Activated CD4-positive, alpha-beta T cell treated with anti-CD3 and anti-CD28 coated beads, Interleukin-2, amount 10 ng/mL, durations not matched to agents 24 days and 14 days (primary cell): ENCODE measurements at regions not wholly inside any gene's neighbourhood (a gene's known extent, or its start where the extent isn't known, plus 50 kb on each side); places are given as distances from the start of the nearest gene placed in this dataset.
A peak's percentile ranks its signal among the peaks of the same experiment; 100 is the strongest.

Experiments
- DNase-seq: peaks from one replicate; pipeline ENCODE4 v3.0.0; 2022
- H3K27ac Mint-ChIP-seq: one replicate; pipeline ENCODE4 v1.8.0; 2022; ENCODE audit warnings: mild to moderate bottlenecking, mixed read lengths
- H3K27me3 Mint-ChIP-seq: one replicate; pipeline ENCODE4 v1.8.0; 2022; ENCODE audit warnings: mixed read lengths
- H3K36me3 Mint-ChIP-seq: one replicate; pipeline ENCODE4 v1.8.0; 2022; ENCODE audit warnings: low read depth, mild to moderate bottlenecking, mixed read lengths
- H3K4me1 Mint-ChIP-seq: one replicate; pipeline ENCODE4 v1.8.0; 2021; ENCODE audit warnings: mixed read lengths
- H3K4me3 Mint-ChIP-seq: one replicate; pipeline ENCODE4 v1.8.0; 2022; ENCODE audit warnings: mild to moderate bottlenecking, moderate library complexity, mixed read lengths
- H3K9me3 Mint-ChIP-seq: one replicate; pipeline ENCODE4 v1.8.0; 2021; ENCODE audit warnings: mixed read lengths
- intact Hi-C: fragments of 100-400 bp; cut with micrococcal nuclease; formaldehyde crosslinking; loops from one replicate; pipeline ENCODE4 v1.15.1; 2023

GRCh38 chr10:85535926-85536325, 830.7 kb downstream of the GRID1 start:
- Mint-ChIP-seq H3K9me3 (no peaks in the 10 kb centered on the region), H3K27ac (no peak overlapping the region), H3K27me3 (peaks cover 3% of the 10 kb centered on the region), H3K36me3 (no peaks in the 10 kb centered on the region), H3K4me3 (no peak overlapping the region), H3K4me1 (no peaks in the 10 kb centered on the region)
- no peak for DNase-seq
- intact Hi-C loops, result no loop called here

GRCh38 chr10:85537561-85537960, 829.0 kb downstream of the GRID1 start:
- Mint-ChIP-seq H3K36me3 (no peaks in the 10 kb centered on the region), H3K27me3 (peaks cover 2% of the 10 kb centered on the region), H3K27ac (no peak overlapping the region), H3K9me3 (no peaks in the 10 kb centered on the region), H3K4me1 (no peaks in the 10 kb centered on the region), H3K4me3 (no peak overlapping the region)
- no peak for DNase-seq
- intact Hi-C loops, result no loop called here

GRCh38 chr10:85538601-85539000, 828.0 kb downstream of the GRID1 start:
- Mint-ChIP-seq H3K27me3 (peaks cover 2% of the 10 kb centered on the region), H3K9me3 (no peaks in the 10 kb centered on the region), H3K4me3 (no peak overlapping the region), H3K36me3 (no peaks in the 10 kb centered on the region), H3K27ac (no peak overlapping the region), H3K4me1 (no peaks in the 10 kb centered on the region)
- no peak for DNase-seq
- intact Hi-C loops, result no loop called here

- Mint-ChIP-seq H3K4me1 (no peaks in the 10 kb centered on the region), H3K27ac (no peak overlapping the region), H3K36me3 (no peaks in the 10 kb centered on the region), H3K4me3 (no peak overlapping the region), H3K9me3 (no peaks in the 10 kb centered on the region), H3K27me3 (no peaks in the 10 kb centered on the region)
- DNase-seq, result no peak
- intact Hi-C loops, result no loop called here
Measured at GRCh38 chr10:85542152-85542551, 824.4 kb downstream of the GRID1 start.

- Mint-ChIP-seq H3K4me1 (no peaks in the 10 kb centered on the region), H3K36me3 (no peaks in the 10 kb centered on the region), H3K27ac (no peak overlapping the region), H3K27me3 (peaks cover 3% of the 10 kb centered on the region), H3K9me3 (no peaks in the 10 kb centered on the region), H3K4me3 (no peak overlapping the region)
- intact Hi-C loops, result no loop called here
- DNase-seq, result no peak
Measured at GRCh38 chr10:85542936-85543730, 823.5 kb downstream of the GRID1 start.

GRCh38 chr10:85544956-85545355, 821.6 kb downstream of the GRID1 start:
- peaks cover 3% of the 10 kb centered on the region for H3K27me3 Mint-ChIP-seq
- no peak overlapping the region for H3K4me3 Mint-ChIP-seq
- H3K9me3 Mint-ChIP-seq, result no peaks in the 10 kb centered on the region
- H3K27ac Mint-ChIP-seq, result no peak overlapping the region
- no peak for DNase-seq
- intact Hi-C loops, result no loop called here
- no peaks in the 10 kb centered on the region for H3K36me3 Mint-ChIP-seq
- H3K4me1 Mint-ChIP-seq, result no peaks in the 10 kb centered on the region

- Mint-ChIP-seq H3K36me3 (no peaks in the 10 kb centered on the region), H3K27ac (no peak overlapping the region), H3K4me1 (no peaks in the 10 kb centered on the region), H3K27me3 (peaks cover 3% of the 10 kb centered on the region), H3K9me3 (no peaks in the 10 kb centered on the region), H3K4me3 (no peak overlapping the region)
- intact Hi-C loops, result no loop called here
- DNase-seq, result no peak
Measured at GRCh38 chr10:85545874-85546273, 820.7 kb downstream of the GRID1 start.

- Mint-ChIP-seq H3K27ac (no peak overlapping the region), H3K9me3 (no peaks in the 10 kb centered on the region), H3K27me3 (peaks cover 5% of the 10 kb centered on the region), H3K4me1 (no peaks in the 10 kb centered on the region), H3K4me3 (no peak overlapping the region), H3K36me3 (no peaks in the 10 kb centered on the region)
- intact Hi-C loops, result no loop called here
- no peak for DNase-seq
Measured at GRCh38 chr10:85547460-85548023, 819.1 kb downstream of the GRID1 start.

GRCh38 chr10:85548034-85548433, 818.6 kb downstream of the GRID1 start:
- no peaks in the 10 kb centered on the region for H3K4me1 Mint-ChIP-seq
- H3K27me3 Mint-ChIP-seq, result peaks cover 5% of the 10 kb centered on the region
- no peaks in the 10 kb centered on the region for H3K9me3 Mint-ChIP-seq
- H3K27ac Mint-ChIP-seq, result no peak overlapping the region
- no peak overlapping the region for H3K4me3 Mint-ChIP-seq
- intact Hi-C loops, result no loop called here
- peak; percentile 67 for DNase-seq
- H3K36me3 Mint-ChIP-seq, result no peaks in the 10 kb centered on the region
